ENCODE measurements at regions not wholly inside any gene's neighbourhood (a gene's known extent, or its start where the extent isn't known, plus 50 kb on each side); places are given as distances from the start of the nearest gene placed in this dataset.
"Not testable (repeated sequence)": the region's sequence is repeated elsewhere in the genome, so short reads cannot be mapped to it uniquely, and the experiment has no call there.

GRCh38 chr9:38180656-38181055 lies 111.6 kb upstream of the SHB start:
- H3K27me3 ChIP-seq (ENCODE audit: control insufficient read depth, insufficient read depth, low read length), result no peaks in the 10 kb centered on the region
- WGBS (ENCODE audit: insufficient coverage, insufficient read length), result no CpG with 5 or more reads among the region's 3 CpGs
- no peak overlapping the region for H3K27ac ChIP-seq (ENCODE audit: low read length)
- H3K9me3 ChIP-seq (ENCODE audit: control insufficient read depth, insufficient read depth, low read length), result no peaks in the 10 kb centered on the region
- DNase-seq (ENCODE audit: low read depth, low spot score), result no peak
- H3K4me1 ChIP-seq (ENCODE audit: control insufficient read depth, insufficient read depth, low read length), result no peaks in the 10 kb centered on the region
- no peak overlapping the region for H3K4me3 ChIP-seq (ENCODE audit: low read length)
- H3K36me3 ChIP-seq (ENCODE audit: control insufficient read depth, insufficient read depth, low read length), result no peaks in the 10 kb centered on the region

GRCh38 chr9:38179965-38180364 lies 110.9 kb upstream of the SHB start:
- DNase-seq (ENCODE audit: low read depth, low spot score), result no peak
- no peaks in the 10 kb centered on the region for H3K9me3 ChIP-seq (ENCODE audit: control insufficient read depth, insufficient read depth, low read length)
- no CpG with 5 or more reads among the region's 3 CpGs for WGBS (ENCODE audit: insufficient coverage, insufficient read length)

GRCh38 chr9:38178237-38178636 lies 109.2 kb upstream of the SHB start:
- Histone ChIP-seq H3K27me3 (ENCODE audit: control insufficient read depth, insufficient read depth, low read length) (no peaks in the 10 kb centered on the region), H3K36me3 (ENCODE audit: control insufficient read depth, insufficient read depth, low read length) (no peaks in the 10 kb centered on the region), H3K4me3 (ENCODE audit: low read length) (no peak overlapping the region), H3K27ac (ENCODE audit: low read length) (no peak overlapping the region), H3K4me1 (ENCODE audit: control insufficient read depth, insufficient read depth, low read length) (no peaks in the 10 kb centered on the region), H3K9me3 (ENCODE audit: control insufficient read depth, insufficient read depth, low read length) (no peaks in the 10 kb centered on the region)
- no peak for DNase-seq (ENCODE audit: low read depth, low spot score)
- 100% methylated on average over 1 of the region's 1 CpG for WGBS (ENCODE audit: insufficient coverage, insufficient read length)

More at GRCh38 chr9:38179965-38180364, 110.9 kb upstream of the SHB start:
- Histone ChIP-seq H3K27ac (ENCODE audit: low read length) (no peak overlapping the region), H3K4me1 (ENCODE audit: control insufficient read depth, insufficient read depth, low read length) (no peaks in the 10 kb centered on the region), H3K4me3 (ENCODE audit: low read length) (no peak overlapping the region), H3K27me3 (ENCODE audit: control insufficient read depth, insufficient read depth, low read length) (no peaks in the 10 kb centered on the region), H3K36me3 (ENCODE audit: control insufficient read depth, insufficient read depth, low read length) (no peaks in the 10 kb centered on the region)

- Histone ChIP-seq H3K27ac (ENCODE audit: low read length) (no peak overlapping the region), H3K9me3 (ENCODE audit: control insufficient read depth, insufficient read depth, low read length) (no peaks in the 10 kb centered on the region), H3K4me3 (ENCODE audit: low read length) (no peak overlapping the region), H3K36me3 (ENCODE audit: control insufficient read depth, insufficient read depth, low read length) (no peaks in the 10 kb centered on the region), H3K4me1 (ENCODE audit: control insufficient read depth, insufficient read depth, low read length) (no peaks in the 10 kb centered on the region), H3K27me3 (ENCODE audit: control insufficient read depth, insufficient read depth, low read length) (no peaks in the 10 kb centered on the region)
- no peak for DNase-seq (ENCODE audit: low read depth, low spot score)
- WGBS (ENCODE audit: insufficient coverage, insufficient read length), result no CpG with 5 or more reads among the region's 4 CpGs
Observed at GRCh38 chr9:38177680-38178079, 108.7 kb upstream of the SHB start.

- DNase-seq (ENCODE audit: low read depth, low spot score), result no peak
- Histone ChIP-seq H3K36me3 (ENCODE audit: control insufficient read depth, insufficient read depth, low read length) (no peaks in the 10 kb centered on the region), H3K4me1 (ENCODE audit: control insufficient read depth, insufficient read depth, low read length) (0 out of 2 replicates have a peak, but pooled peaks cover 1% of the 10 kb centered on the region), H3K27ac (ENCODE audit: low read length) (no peak overlapping the region), H3K9me3 (ENCODE audit: control insufficient read depth, insufficient read depth, low read length) (no peaks in the 10 kb centered on the region), H3K4me3 (ENCODE audit: low read length) (no peak overlapping the region), H3K27me3 (ENCODE audit: control insufficient read depth, insufficient read depth, low read length) (no peaks in the 10 kb centered on the region)
- WGBS (ENCODE audit: insufficient coverage, insufficient read length), result no CpG with 5 or more reads among the region's 1 CpG
Observed at GRCh38 chr9:38176251-38176650, 107.2 kb upstream of the SHB start.

GRCh38 chr9:38175423-38175822 lies 106.4 kb upstream of the SHB start:
- no peak for DNase-seq (ENCODE audit: low read depth, low spot score)
- no peak overlapping the region for H3K4me3 ChIP-seq (ENCODE audit: low read length)
- no peaks in the 10 kb centered on the region for H3K27me3 ChIP-seq (ENCODE audit: control insufficient read depth, insufficient read depth, low read length)
- WGBS (ENCODE audit: insufficient coverage, insufficient read length), result no CpG with 5 or more reads among the region's 3 CpGs
- H3K9me3 ChIP-seq (ENCODE audit: control insufficient read depth, insufficient read depth, low read length), result no peaks in the 10 kb centered on the region
- H3K36me3 ChIP-seq (ENCODE audit: control insufficient read depth, insufficient read depth, low read length), result no peaks in the 10 kb centered on the region
- 0 out of 2 replicates have a peak, but pooled peaks cover 1% of the 10 kb centered on the region for H3K4me1 ChIP-seq (ENCODE audit: control insufficient read depth, insufficient read depth, low read length)
- H3K27ac ChIP-seq (ENCODE audit: low read length), result no peak overlapping the region

GRCh38 chr9:38172586-38172985 lies 103.6 kb upstream of the SHB start:
- DNase-seq (ENCODE audit: low read depth, low spot score), result no peak
- Histone ChIP-seq H3K27me3 (ENCODE audit: control insufficient read depth, insufficient read depth, low read length) (no peaks in the 10 kb centered on the region), H3K27ac (ENCODE audit: low read length) (no peak overlapping the region), H3K4me1 (ENCODE audit: control insufficient read depth, insufficient read depth, low read length) (0 out of 2 replicates have a peak, but pooled peaks cover 1% of the 10 kb centered on the region), H3K9me3 (ENCODE audit: control insufficient read depth, insufficient read depth, low read length) (no peaks in the 10 kb centered on the region), H3K36me3 (ENCODE audit: control insufficient read depth, insufficient read depth, low read length) (no peaks in the 10 kb centered on the region), H3K4me3 (ENCODE audit: low read length) (no peak overlapping the region)
- WGBS (ENCODE audit: insufficient coverage, insufficient read length), result no CpG with 5 or more reads among the region's 4 CpGs

GRCh38 chr9:38171926-38172325 lies 102.9 kb upstream of the SHB start:
- WGBS (ENCODE audit: insufficient coverage, insufficient read length), result no CpG with 5 or more reads among the region's 3 CpGs
- H3K36me3 ChIP-seq (ENCODE audit: control insufficient read depth, insufficient read depth, low read length), result no peaks in the 10 kb centered on the region
- DNase-seq (ENCODE audit: low read depth, low spot score), result no peak
- no peak overlapping the region for H3K4me3 ChIP-seq (ENCODE audit: low read length)
- 0 out of 2 replicates have a peak, but pooled peaks cover 1% of the 10 kb centered on the region for H3K4me1 ChIP-seq (ENCODE audit: control insufficient read depth, insufficient read depth, low read length)
- no peak overlapping the region for H3K27ac ChIP-seq (ENCODE audit: low read length)
- no peaks in the 10 kb centered on the region for H3K9me3 ChIP-seq (ENCODE audit: control insufficient read depth, insufficient read depth, low read length)
- H3K27me3 ChIP-seq (ENCODE audit: control insufficient read depth, insufficient read depth, low read length), result no peaks in the 10 kb centered on the region

GRCh38 chr9:38171538-38171884 lies 102.5 kb upstream of the SHB start:
- Histone ChIP-seq H3K27ac (ENCODE audit: low read length) (no peak overlapping the region), H3K36me3 (ENCODE audit: control insufficient read depth, insufficient read depth, low read length) (no peaks in the 10 kb centered on the region), H3K4me3 (ENCODE audit: low read length) (no peak overlapping the region), H3K9me3 (ENCODE audit: control insufficient read depth, insufficient read depth, low read length) (no peaks in the 10 kb centered on the region), H3K27me3 (ENCODE audit: control insufficient read depth, insufficient read depth, low read length) (no peaks in the 10 kb centered on the region), H3K4me1 (ENCODE audit: control insufficient read depth, insufficient read depth, low read length) (0 out of 2 replicates have a peak, but pooled peaks cover 1% of the 10 kb centered on the region)
- no peak for DNase-seq (ENCODE audit: low read depth, low spot score)
- WGBS (ENCODE audit: insufficient coverage, insufficient read length), result no CpG with 5 or more reads among the region's 5 CpGs

GRCh38 chr9:38170763-38171537 lies 101.9 kb upstream of the SHB start:
- not testable (repeated sequence) for H3K27ac ChIP-seq (ENCODE audit: low read length); H3K36me3 ChIP-seq (ENCODE audit: control insufficient read depth, insufficient read depth, low read length); DNase-seq (ENCODE audit: low read depth, low spot score); H3K4me3 ChIP-seq (ENCODE audit: low read length); H3K27me3 ChIP-seq (ENCODE audit: control insufficient read depth, insufficient read depth, low read length); H3K9me3 ChIP-seq (ENCODE audit: control insufficient read depth, insufficient read depth, low read length); H3K4me1 ChIP-seq (ENCODE audit: control insufficient read depth, insufficient read depth, low read length)
- no CpG with 5 or more reads among the region's 9 CpGs for WGBS (ENCODE audit: insufficient coverage, insufficient read length)

- WGBS (ENCODE audit: insufficient coverage, insufficient read length), result no CpG with 5 or more reads among the region's 6 CpGs
- not testable (repeated sequence) for DNase-seq (ENCODE audit: low read depth, low spot score); H3K4me3 ChIP-seq (ENCODE audit: low read length); H3K27me3 ChIP-seq (ENCODE audit: control insufficient read depth, insufficient read depth, low read length); H3K9me3 ChIP-seq (ENCODE audit: control insufficient read depth, insufficient read depth, low read length); H3K27ac ChIP-seq (ENCODE audit: low read length); H3K4me1 ChIP-seq (ENCODE audit: control insufficient read depth, insufficient read depth, low read length); H3K36me3 ChIP-seq (ENCODE audit: control insufficient read depth, insufficient read depth, low read length)
Observed at GRCh38 chr9:38170155-38170554, 101.1 kb upstream of the SHB start.
